Tibial nerve (tissue), 4 donors: ENCODE measurements at regions not wholly inside any gene's neighbourhood (a gene's known extent, or its start where the extent isn't known, plus 50 kb on each side); places are given as distances from the start of the nearest gene placed in this dataset.

Experiments
- DNase-seq, 2 donors: peaks; one replicate each; pipeline ENCODE4 v3.0.0-alpha.2; 2019; ENCODE audit warnings: low spot score in 2 of 2
- H3K27ac ChIP-seq, 4 donors: fragments of 200-600 bp; sonication (generic) in 3 of 4; one replicate each; pipeline ENCODE4 v1.5.1; 2017 to 2019; ENCODE audit warnings: mild to moderate bottlenecking in 1 of 4
- H3K27me3 ChIP-seq, 2 donors: fragments of 200-600 bp; sonication (generic) in 1 of 2; one replicate each; pipeline versions ENCODE4 v1.5.1 to v1.6.0; 2017 to 2019
- H3K36me3 ChIP-seq, 3 donors: fragments of 200-600 bp; sonication (generic); one replicate each; pipeline ENCODE4 v1.5.1; 2018 to 2019
- H3K4me1 ChIP-seq, 4 donors: fragments of 200-600 bp; sonication (generic) in 3 of 4; one replicate each; pipeline ENCODE4 v1.5.1; 2017 to 2019
- H3K4me3 ChIP-seq, 4 donors: fragments of 200-600 bp; sonication (generic) in 3 of 4; one replicate each; pipeline ENCODE4 v1.5.1; 2017 to 2019; ENCODE audit warnings: mild to moderate bottlenecking in 1 of 4, moderate library complexity in 1 of 4
- H3K9me3 ChIP-seq, 4 donors: fragments of 200-600 bp; sonication (generic) in 3 of 4; one replicate each; pipeline ENCODE4 v1.5.1; 2017 to 2019
- EP300 ChIP-seq, 2 donors: sonication (generic); formaldehyde crosslinking; IDR thresholded peaks; one replicate each; pipeline ENCODE4 v1.6.1; 2017; ENCODE audit warnings: antibody characterized with exemption in 2 of 2, mild to moderate bottlenecking in 1 of 2
- POLR2A ChIP-seq, 2 donors: fragments of 450-650 bp; IDR thresholded peaks; one replicate each; pipeline ENCODE4 v1.6.1; 2017; ENCODE audit warnings: antibody characterized with exemption in 2 of 2, mild to moderate bottlenecking in 2 of 2, moderate library complexity in 2 of 2
- WGBS, 2 donors: methylation state at CpG; one replicate each; pipeline ENCODE4 v1.1.5; 2018; 5-methylcytosine and 5-hydroxymethylcytosine counted together
- TF ChIP-seq, protein P1 (sequence below), 5 experiments: fragments of 200-600 bp in 3 of 5; fragments of 450-650 bp in 2 of 5; sonication (generic) in 3 of 5; IDR thresholded peaks; one replicate each; pipeline ENCODE4 v1.5.1; 2016 to 2019; ENCODE audit warnings: antibody characterized with exemption in 5 of 5, mild to moderate bottlenecking in 3 of 5, moderate library complexity in 2 of 5

DNA sequence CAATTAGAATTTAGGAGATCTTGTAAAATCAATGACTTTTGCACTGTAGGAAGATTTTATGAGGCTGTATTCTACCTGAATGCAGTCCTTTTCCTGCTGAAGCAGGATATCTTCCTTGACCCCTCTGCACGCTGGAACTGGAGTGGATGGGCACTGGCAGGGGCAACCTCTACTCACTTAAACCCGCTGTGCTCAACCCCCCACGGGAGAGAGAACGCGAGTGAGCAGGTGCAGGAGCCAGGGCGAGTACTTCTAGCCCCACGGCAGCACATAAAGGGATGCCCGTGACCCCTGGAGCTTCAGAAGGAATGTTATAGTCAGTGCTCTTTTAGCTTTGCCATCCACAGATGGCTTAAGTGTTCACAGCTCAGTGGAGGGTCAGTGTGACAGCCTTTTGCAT lies 1144.8 kb downstream of the EPHA7 start:
- no peaks in the 10 kb centered on the region for H3K4me1 ChIP-seq
- DNase-seq, result no peak
- H3K27me3 ChIP-seq, result no peaks in the 10 kb centered on the region
- H3K9me3 ChIP-seq, result no peaks in the 10 kb centered on the region
- no peak overlapping the region for H3K27ac ChIP-seq
- WGBS, 2 donors, result 72 to 81% methylated on average over 8 of the region's 8 CpGs
- H3K4me3 ChIP-seq, result no peak overlapping the region
- no peaks in the 10 kb centered on the region for H3K36me3 ChIP-seq
- no peak for TF ChIP-seq POLR2A (IDR thresholded peaks at IDR 0.05)
- TF ChIP-seq, protein P1, sequence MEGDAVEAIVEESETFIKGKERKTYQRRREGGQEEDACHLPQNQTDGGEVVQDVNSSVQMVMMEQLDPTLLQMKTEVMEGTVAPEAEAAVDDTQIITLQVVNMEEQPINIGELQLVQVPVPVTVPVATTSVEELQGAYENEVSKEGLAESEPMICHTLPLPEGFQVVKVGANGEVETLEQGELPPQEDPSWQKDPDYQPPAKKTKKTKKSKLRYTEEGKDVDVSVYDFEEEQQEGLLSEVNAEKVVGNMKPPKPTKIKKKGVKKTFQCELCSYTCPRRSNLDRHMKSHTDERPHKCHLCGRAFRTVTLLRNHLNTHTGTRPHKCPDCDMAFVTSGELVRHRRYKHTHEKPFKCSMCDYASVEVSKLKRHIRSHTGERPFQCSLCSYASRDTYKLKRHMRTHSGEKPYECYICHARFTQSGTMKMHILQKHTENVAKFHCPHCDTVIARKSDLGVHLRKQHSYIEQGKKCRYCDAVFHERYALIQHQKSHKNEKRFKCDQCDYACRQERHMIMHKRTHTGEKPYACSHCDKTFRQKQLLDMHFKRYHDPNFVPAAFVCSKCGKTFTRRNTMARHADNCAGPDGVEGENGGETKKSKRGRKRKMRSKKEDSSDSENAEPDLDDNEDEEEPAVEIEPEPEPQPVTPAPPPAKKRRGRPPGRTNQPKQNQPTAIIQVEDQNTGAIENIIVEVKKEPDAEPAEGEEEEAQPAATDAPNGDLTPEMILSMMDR (IDR thresholded peaks at IDR 0.05), result no peak
- TF ChIP-seq EP300 (IDR thresholded peaks at IDR 0.05), result no peak

DNA sequence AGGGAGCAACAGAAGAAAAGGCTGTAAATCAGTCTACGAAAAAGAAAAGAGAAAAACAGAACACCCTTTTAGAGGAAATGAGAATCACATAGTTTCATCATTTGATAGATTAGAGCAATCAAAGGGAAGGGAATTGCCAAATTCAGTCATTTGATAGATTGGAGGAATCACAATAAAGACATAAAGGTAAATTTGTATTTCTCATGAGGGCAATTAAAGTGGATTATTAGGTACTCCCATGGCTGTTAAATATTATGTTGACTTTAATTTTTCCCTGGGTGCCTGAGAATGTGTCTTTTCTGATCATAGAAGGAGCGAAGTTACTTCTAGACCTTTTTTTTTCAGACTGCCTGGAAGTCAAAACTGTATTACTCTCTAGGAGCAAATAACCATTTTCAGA lies 1145.7 kb downstream of the EPHA7 start:
- DNase-seq, result no peak
- no peaks in the 10 kb centered on the region for H3K27me3 ChIP-seq
- H3K36me3 ChIP-seq, result no peaks in the 10 kb centered on the region
- H3K27ac ChIP-seq, result no peak overlapping the region
- TF ChIP-seq, protein P1 (IDR thresholded peaks at IDR 0.05), result no peak
- TF ChIP-seq EP300 (IDR thresholded peaks at IDR 0.05) (no peak), POLR2A (IDR thresholded peaks at IDR 0.05) (no peak)
- no peak overlapping the region for H3K4me3 ChIP-seq
- 73 to 76% methylated on average over 2 of the region's 2 CpGs for WGBS, 2 donors
- no peaks in the 10 kb centered on the region for H3K9me3 ChIP-seq
- H3K4me1 ChIP-seq, result no peaks in the 10 kb centered on the region

DNA sequence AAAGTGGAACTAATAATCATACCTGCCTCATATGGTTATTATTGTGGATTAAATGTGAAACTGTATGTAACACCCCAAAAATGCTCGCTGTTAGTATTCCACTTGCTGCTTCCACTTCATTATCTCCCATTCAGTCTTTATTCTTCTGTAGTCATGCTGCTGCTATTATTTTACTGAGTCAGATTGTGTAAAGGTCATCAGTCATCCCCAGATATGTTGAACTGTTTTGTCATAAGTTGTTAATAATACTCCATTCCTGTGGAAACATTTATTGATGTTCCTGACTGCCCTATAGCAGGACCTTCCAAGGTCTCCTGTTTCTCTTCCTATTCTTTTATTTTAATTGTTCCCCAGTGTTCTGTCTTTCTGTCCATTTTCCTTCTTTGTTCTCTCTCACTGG lies 1148.3 kb downstream of the EPHA7 start:
- DNase-seq, result no peak
- 93 to 97% methylated on average over 1 of the region's 1 CpG for WGBS, 2 donors
- TF ChIP-seq EP300 (IDR thresholded peaks at IDR 0.05), result no peak
- Histone ChIP-seq H3K27ac (no peak overlapping the region), H3K4me3 (no peak overlapping the region), H3K27me3 (no peaks in the 10 kb centered on the region), H3K36me3 (no peaks in the 10 kb centered on the region), H3K9me3 (no peaks in the 10 kb centered on the region), H3K4me1 (no peaks in the 10 kb centered on the region)

DNA sequence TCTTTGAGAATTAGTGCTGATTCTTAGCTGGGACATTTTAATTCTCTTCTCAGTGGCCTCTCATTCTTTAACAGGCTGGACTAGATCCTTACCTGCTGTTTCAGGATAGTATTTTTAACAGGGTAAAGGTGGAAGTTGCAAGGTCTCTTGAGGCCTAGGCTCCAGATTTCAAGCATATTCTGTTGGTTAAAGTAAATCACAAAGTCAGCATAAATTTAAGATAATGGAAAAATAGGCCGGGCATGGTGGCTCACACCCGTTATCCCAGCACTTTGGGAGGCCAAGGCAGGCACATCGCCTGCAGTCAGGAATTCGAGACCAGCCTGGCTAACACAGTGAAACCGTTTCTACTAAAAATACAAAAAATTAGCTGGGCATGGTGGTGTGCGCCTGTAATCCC lies 1149.0 kb downstream of the EPHA7 start:
- TF ChIP-seq EP300 (IDR thresholded peaks at IDR 0.05), result no peak
- no peak for TF ChIP-seq POLR2A (IDR thresholded peaks at IDR 0.05)
- TF ChIP-seq, protein P1 (IDR thresholded peaks at IDR 0.05), result no peak
- DNase-seq, result no peak
- Histone ChIP-seq H3K27ac (no peak overlapping the region), H3K27me3 (no peaks in the 10 kb centered on the region), H3K9me3 (no peaks in the 10 kb centered on the region), H3K4me1 (no peaks in the 10 kb centered on the region), H3K36me3 (no peaks in the 10 kb centered on the region), H3K4me3 (no peak overlapping the region)
- 96 to 97% methylated on average over 6 of the region's 6 CpGs for WGBS, 2 donors

DNA sequence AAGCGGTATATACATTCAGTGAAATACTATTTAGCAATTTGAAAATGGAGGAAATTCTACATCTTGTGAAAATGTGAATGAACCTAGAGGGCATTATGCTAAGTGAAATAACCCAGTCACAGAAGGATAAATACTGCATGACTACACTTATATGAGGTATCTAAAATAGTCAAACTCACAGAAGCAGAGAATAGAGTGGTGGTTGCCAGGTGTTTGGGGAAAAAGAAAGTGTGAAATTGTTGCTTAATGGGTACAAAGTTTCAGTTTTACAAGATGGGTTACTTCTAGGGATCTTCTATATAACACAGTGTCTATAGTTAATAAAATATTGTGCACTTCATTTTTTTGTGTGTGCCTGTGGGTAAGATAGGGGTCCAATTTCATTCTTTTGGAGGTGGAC lies 1152.0 kb downstream of the EPHA7 start:
- no peaks in the 10 kb centered on the region for H3K36me3 ChIP-seq
- no peak overlapping the region for H3K27ac ChIP-seq
- H3K9me3 ChIP-seq, result no peaks in the 10 kb centered on the region
- WGBS, 2 donors, result 96% methylated on average over 1 of the region's 1 CpG
- no peak for DNase-seq
- no peak overlapping the region for H3K4me3 ChIP-seq
- no peaks in the 10 kb centered on the region for H3K4me1 ChIP-seq
- TF ChIP-seq, protein P1 (IDR thresholded peaks at IDR 0.05), result no peak
- TF ChIP-seq EP300 (IDR thresholded peaks at IDR 0.05) (no peak), POLR2A (IDR thresholded peaks at IDR 0.05) (no peak)
- no peaks in the 10 kb centered on the region for H3K27me3 ChIP-seq

DNA sequence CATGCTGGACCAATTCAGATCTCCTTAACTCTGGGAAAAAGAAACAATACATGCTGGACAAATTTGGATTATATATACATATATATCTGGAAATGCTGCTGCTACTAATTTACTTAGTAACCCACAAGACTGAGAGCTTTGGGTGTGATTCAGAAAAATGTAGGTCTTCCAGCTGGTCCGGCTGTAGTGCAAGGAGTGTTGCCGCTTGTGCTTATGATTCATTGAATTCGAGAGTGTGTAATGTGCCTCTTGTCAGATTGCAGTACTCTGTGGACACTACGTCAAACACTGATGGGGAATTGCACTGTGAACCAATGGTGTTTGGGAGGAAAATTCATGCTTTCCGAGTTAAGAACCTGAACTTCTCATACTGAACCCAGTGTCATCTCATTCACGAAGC lies 1155.5 kb downstream of the EPHA7 start:
- Histone ChIP-seq H3K9me3 (no peaks in the 10 kb centered on the region), H3K27ac (no peak overlapping the region), H3K27me3 (no peaks in the 10 kb centered on the region), H3K36me3 (no peaks in the 10 kb centered on the region), H3K4me3 (no peak overlapping the region), H3K4me1 (no peaks in the 10 kb centered on the region)
- DNase-seq, result no peak
- WGBS, 2 donors, result 76 to 80% methylated on average over 6 of the region's 6 CpGs
- TF ChIP-seq, protein P1 (IDR thresholded peaks at IDR 0.05), result no peak
- no peak for TF ChIP-seq POLR2A (IDR thresholded peaks at IDR 0.05)
- no peak for TF ChIP-seq EP300 (IDR thresholded peaks at IDR 0.05)
